ENCODE measurements at regions not wholly inside any gene's neighbourhood (a gene's known extent, or its start where the extent isn't known, plus 50 kb on each side); places are given as distances from the start of the nearest gene placed in this dataset.

DNA sequence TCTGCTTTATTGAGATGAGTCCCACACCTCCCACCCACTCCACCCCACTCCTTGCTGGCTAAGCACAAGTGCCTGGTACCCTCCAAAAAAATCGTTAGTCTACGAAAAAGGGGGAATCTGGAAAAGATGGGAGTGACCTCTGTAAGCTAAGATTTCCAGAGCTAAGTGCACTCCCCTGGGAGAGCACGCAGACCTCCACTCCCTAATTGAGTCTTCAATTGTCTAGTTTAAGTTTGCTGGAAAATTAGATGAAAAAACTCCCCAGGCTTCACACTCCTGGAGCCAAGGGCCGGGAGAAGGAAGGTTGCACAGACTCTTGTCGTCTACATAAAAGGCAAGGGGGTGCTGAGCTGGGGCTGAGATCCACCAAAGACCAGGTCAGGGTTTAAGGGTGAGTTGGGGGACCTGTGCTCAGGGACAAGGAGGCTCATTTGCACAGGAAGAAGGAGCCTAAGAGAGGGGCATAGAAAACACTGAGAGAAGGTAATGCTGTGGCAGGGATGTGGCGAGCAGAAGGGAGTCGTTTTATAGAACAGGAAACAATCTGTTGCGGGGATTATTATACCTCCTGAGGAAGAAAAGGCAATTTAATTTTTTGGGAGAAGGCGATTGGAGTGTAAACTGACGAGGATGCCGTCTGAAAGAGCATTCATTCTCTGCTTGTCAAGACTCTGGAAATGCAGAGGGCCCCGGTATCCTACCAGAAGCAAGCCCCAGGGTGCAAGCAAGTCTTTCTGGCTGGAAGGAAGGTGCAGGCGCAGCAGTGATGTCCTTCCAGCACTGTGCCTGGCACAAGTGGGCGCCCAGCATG, 126.5 kb upstream of the DLG1 start:
- no peak overlapping the region for H3K27ac Mint-ChIP-seq
- Histone ChIP-seq H3K9me3 (replicated peaks in 1 of 2; ENCODE audit: control insufficient read depth in 1 of 2, insufficient read depth in 1 of 2, low read length in 2 of 2) (no peaks in the 10 kb centered on the region), H2AFZ (ENCODE audit: insufficient read depth, low read depth, low read length, poor library complexity, severe bottlenecking) (no peak overlapping the region), H3K79me2 (ENCODE audit: insufficient read depth, low read length) (no peaks in the 10 kb centered on the region), H3K27ac (ENCODE audit: low read depth in 1 of 2, low read length in 2 of 2) (no peak overlapping the region), H3K4me1 (ENCODE audit: control insufficient read depth in 1 of 2, insufficient read depth in 2 of 2, low read length in 2 of 2) (peaks cover 4 to 11% of the 10 kb centered on the region in 2 donors), H3K36me3 (replicated peaks in 1 of 2; ENCODE audit: control insufficient read depth in 1 of 2, insufficient read depth in 2 of 2, low read length in 2 of 2) (no peaks in the 10 kb centered on the region), H3K27me3 (ENCODE audit: control insufficient read depth in 2 of 2, insufficient read depth in 2 of 2, low read length in 2 of 2) (no peaks in the 10 kb centered on the region), H3K4me2 (replicated peaks; ENCODE audit: extremely low read depth, low read length, poor library complexity, severe bottlenecking) (no peak overlapping the region), H3K9ac (ENCODE audit: insufficient read depth, low read length, poor library complexity, severe bottlenecking) (no peak overlapping the region), H3K4me3 (replicated peaks in 1 of 3; ENCODE audit: low read depth in 2 of 3, low read length in 3 of 3) (no peak overlapping the region), H4K20me1 (ENCODE audit: insufficient read depth, low read length) (no peaks in the 10 kb centered on the region)
- intact Hi-C loops (cut with micrococcal nuclease) = no loop called here
- H3K4me3 Mint-ChIP-seq = no peak overlapping the region
- no peaks in the 10 kb centered on the region for H3K36me3 Mint-ChIP-seq
- peaks cover 15 to 24% (median 20%) of the 10 kb centered on the region in 3 donors for H3K27me3 Mint-ChIP-seq (ENCODE audit: low read depth in 3 of 3)
- peaks cover 0 to 2% (median 0%) of the 10 kb centered on the region in 7 donors for H3K9me3 Mint-ChIP-seq
- TF ChIP-seq, protein P1, sequence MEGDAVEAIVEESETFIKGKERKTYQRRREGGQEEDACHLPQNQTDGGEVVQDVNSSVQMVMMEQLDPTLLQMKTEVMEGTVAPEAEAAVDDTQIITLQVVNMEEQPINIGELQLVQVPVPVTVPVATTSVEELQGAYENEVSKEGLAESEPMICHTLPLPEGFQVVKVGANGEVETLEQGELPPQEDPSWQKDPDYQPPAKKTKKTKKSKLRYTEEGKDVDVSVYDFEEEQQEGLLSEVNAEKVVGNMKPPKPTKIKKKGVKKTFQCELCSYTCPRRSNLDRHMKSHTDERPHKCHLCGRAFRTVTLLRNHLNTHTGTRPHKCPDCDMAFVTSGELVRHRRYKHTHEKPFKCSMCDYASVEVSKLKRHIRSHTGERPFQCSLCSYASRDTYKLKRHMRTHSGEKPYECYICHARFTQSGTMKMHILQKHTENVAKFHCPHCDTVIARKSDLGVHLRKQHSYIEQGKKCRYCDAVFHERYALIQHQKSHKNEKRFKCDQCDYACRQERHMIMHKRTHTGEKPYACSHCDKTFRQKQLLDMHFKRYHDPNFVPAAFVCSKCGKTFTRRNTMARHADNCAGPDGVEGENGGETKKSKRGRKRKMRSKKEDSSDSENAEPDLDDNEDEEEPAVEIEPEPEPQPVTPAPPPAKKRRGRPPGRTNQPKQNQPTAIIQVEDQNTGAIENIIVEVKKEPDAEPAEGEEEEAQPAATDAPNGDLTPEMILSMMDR (IDR thresholded peaks at IDR 0.05) = no peak
- WGBS (ENCODE audit: insufficient coverage) = 76% methylated on average over 9 of the region's 14 CpGs
- peaks cover 13% of the 10 kb centered on the region for H3K4me1 Mint-ChIP-seq
- DNase-seq = no peak

DNA sequence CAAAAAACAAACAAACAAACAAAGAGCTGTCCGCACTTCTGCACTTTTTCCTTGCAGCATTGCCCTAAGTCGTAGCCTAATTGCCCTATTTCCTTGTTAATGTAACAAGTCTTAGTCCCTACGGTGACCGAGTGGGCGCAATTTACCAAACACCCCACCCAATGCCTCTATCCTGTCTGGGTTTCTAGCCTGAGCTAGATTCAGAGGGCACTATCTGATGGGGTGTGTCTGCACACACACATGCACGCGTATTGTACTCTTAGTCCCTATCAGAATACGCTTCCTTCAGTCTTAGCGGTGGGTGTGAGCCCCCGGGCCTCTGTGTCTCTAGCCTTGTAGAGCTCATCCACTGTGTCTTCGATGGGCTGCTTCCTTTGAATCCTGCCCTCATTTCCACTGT, 125.9 kb upstream of the DLG1 start:
- intact Hi-C loops (cut with micrococcal nuclease) = no loop called here
- H3K4me3 Mint-ChIP-seq = no peak overlapping the region

More for the DNA sequence above, 125.9 kb upstream of the DLG1 start:
- H3K9me3 Mint-ChIP-seq = peaks cover 0 to 2% (median 0%) of the 10 kb centered on the region in 7 donors
- H3K4me3 ChIP-seq (replicated peaks in 1 of 3; ENCODE audit: low read depth in 2 of 3, low read length in 3 of 3) = no peak overlapping the region
- H3K36me3 ChIP-seq (replicated peaks in 1 of 2; ENCODE audit: control insufficient read depth in 1 of 2, insufficient read depth in 2 of 2, low read length in 2 of 2) = no peaks in the 10 kb centered on the region
- H3K9ac ChIP-seq (ENCODE audit: insufficient read depth, low read length, poor library complexity, severe bottlenecking) = no peak overlapping the region
- no peaks in the 10 kb centered on the region for H3K27me3 ChIP-seq (ENCODE audit: control insufficient read depth in 2 of 2, insufficient read depth in 2 of 2, low read length in 2 of 2)
- H3K9me3 ChIP-seq (replicated peaks in 1 of 2; ENCODE audit: control insufficient read depth in 1 of 2, insufficient read depth in 1 of 2, low read length in 2 of 2) = no peaks in the 10 kb centered on the region
- TF ChIP-seq, protein P1 (IDR thresholded peaks at IDR 0.05) = no peak
- H4K20me1 ChIP-seq (ENCODE audit: insufficient read depth, low read length) = no peaks in the 10 kb centered on the region
- peaks cover 4 to 11% of the 10 kb centered on the region in 2 donors for H3K4me1 ChIP-seq (ENCODE audit: control insufficient read depth in 1 of 2, insufficient read depth in 2 of 2, low read length in 2 of 2)
- no peaks in the 10 kb centered on the region for H3K79me2 ChIP-seq (ENCODE audit: insufficient read depth, low read length)
- H3K4me2 ChIP-seq (replicated peaks; ENCODE audit: extremely low read depth, low read length, poor library complexity, severe bottlenecking) = no peak overlapping the region
- H3K27me3 Mint-ChIP-seq (ENCODE audit: low read depth in 3 of 3) = peaks cover 16 to 24% (median 17%) of the 10 kb centered on the region in 3 donors
- H3K27ac ChIP-seq (ENCODE audit: low read depth in 1 of 2, low read length in 2 of 2) = no peak overlapping the region
- no peaks in the 10 kb centered on the region for H3K36me3 Mint-ChIP-seq
- WGBS (ENCODE audit: insufficient coverage) = 86% methylated on average over 11 of the region's 11 CpGs
- H3K27ac Mint-ChIP-seq = no peak overlapping the region
- no peak overlapping the region for H2AFZ ChIP-seq (ENCODE audit: insufficient read depth, low read depth, low read length, poor library complexity, severe bottlenecking)
- no peak for DNase-seq
- peaks cover 13% of the 10 kb centered on the region for H3K4me1 Mint-ChIP-seq
